ENCODE measurements at regions not wholly inside any gene's neighbourhood (a gene's known extent, or its start where the extent isn't known, plus 50 kb on each side); places are given as distances from the start of the nearest gene placed in this dataset.

DNA sequence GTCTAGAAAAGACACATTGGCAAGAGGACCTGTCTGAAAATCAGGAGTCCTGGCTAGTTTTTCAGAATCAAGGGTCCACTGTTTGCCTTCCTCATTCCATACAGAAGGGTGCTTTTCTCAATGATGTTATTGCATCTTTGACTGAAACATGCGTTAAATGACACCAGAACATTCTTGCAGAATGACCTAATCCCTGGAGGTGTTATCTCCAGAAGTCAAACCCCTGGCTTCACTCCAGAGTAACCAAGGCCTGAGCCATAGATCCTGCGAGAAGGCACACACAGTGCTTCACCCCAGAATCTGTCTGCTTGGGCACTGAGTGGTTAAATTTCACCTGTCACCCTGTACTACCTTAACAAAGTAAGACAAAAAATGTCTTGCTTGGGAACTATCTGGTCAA is 1055.2 kb upstream of the FANCL start:
- Histone ChIP-seq H3K79me2 (ENCODE audit: control insufficient read depth in 1 of 2, insufficient read depth in 2 of 2, low read length in 2 of 2) (no peaks in the 10 kb centered on the region), H3K4me2 (ENCODE audit: insufficient read depth in 1 of 2, low read depth in 2 of 2, low read length in 2 of 2) (no peak overlapping the region), H3K14ac (ENCODE audit: insufficient read length) (no peak overlapping the region), H3K56ac (replicated peaks; ENCODE audit: insufficient read length, low read depth, low read length) (no peak overlapping the region), H3K4me3 (ENCODE audit: extremely low read depth in 1 of 4, insufficient read depth in 2 of 4, low read depth in 3 of 4, low read length in 4 of 4) (no peak overlapping the region), H4K5ac (ENCODE audit: insufficient read length, low read depth, low read length) (no peak overlapping the region), H2AK5ac (ENCODE audit: low read depth, low read length) (no peak overlapping the region), H4K20me1 (replicated peaks in 1 of 2; ENCODE audit: control insufficient read depth in 1 of 2, insufficient read depth in 2 of 2, low read length in 2 of 2) (no peaks in the 10 kb centered on the region), H3K4ac (replicated peaks; ENCODE audit: insufficient read length, low read depth, low read length) (no peak overlapping the region), H3K4me1 (replicated peaks in 1 of 4; ENCODE audit: control insufficient read depth in 3 of 4, insufficient read depth in 4 of 4, low read length in 3 of 4) (peaks cover 0 to 2% (median 0%) of the 10 kb centered on the region in 4 experiments; a peak in 2 of 7 replicates), H2BK5ac (ENCODE audit: low read depth, low read length) (no peak overlapping the region), H3K18ac (ENCODE audit: extremely low read depth, low read length) (no peak overlapping the region), H3K9ac (replicated peaks in 1 of 4; ENCODE audit: extremely low read depth in 1 of 4, low read depth in 3 of 4, low read length in 3 of 4) (no peak overlapping the region), H3K79me1 (ENCODE audit: low read depth, low read length) (no peaks in the 10 kb centered on the region), H3K9me3 (ENCODE audit: insufficient read depth in 2 of 2, low read depth in 1 of 2, low read length in 1 of 2) (no peaks in the 10 kb centered on the region), H3K23me2 (ENCODE audit: low read depth, low read length) (no peaks in the 10 kb centered on the region), H2BK20ac (ENCODE audit: low read length) (no peak overlapping the region), H2BK12ac (ENCODE audit: low read depth, low read length) (no peak overlapping the region), H2AFZ (ENCODE audit: low read length) (no peak overlapping the region), H4K91ac (replicated peaks; ENCODE audit: insufficient read length, low read length) (no peak overlapping the region), H2BK15ac (ENCODE audit: low read length) (no peak overlapping the region), H3K27me3 (replicated peaks in 1 of 4; ENCODE audit: control insufficient read depth in 3 of 4, extremely low read depth in 1 of 4, insufficient read depth in 3 of 4, low read length in 3 of 4) (no peaks in the 10 kb centered on the region), H3K23ac (ENCODE audit: insufficient read length) (no peak overlapping the region), H4K8ac (ENCODE audit: extremely low read depth, insufficient read depth, low read length) (no peak overlapping the region), H3K36me3 (ENCODE audit: control insufficient read depth in 2 of 4, insufficient read depth in 4 of 4, low read length in 3 of 4) (no peaks in the 10 kb centered on the region), H2BK120ac (replicated peaks; ENCODE audit: low read depth, low read length) (no peak overlapping the region), H3K27ac (ENCODE audit: low read depth, low read length) (no peak overlapping the region)
- 87% methylated on average over 2 of the region's 2 CpGs; no CpG with 5 or more reads in 1 of the 2 experiments for WGBS, 2 experiments (ENCODE audit: extremely low coverage in 1 of 2, insufficient coverage in 1 of 2, insufficient read length in 1 of 2, insufficient replicate concordance in 2 of 2, low coverage in 1 of 2, low lambda C conversion rate in 2 of 2, missing lambda C conversion rate in 1 of 2)
- CTCF ChIA-PET (ENCODE audit: partially characterized antibody), result no interaction called here
- FAIRE-seq (no peak), DNase-seq (ENCODE audit: low read depth in 1 of 2, low spot score in 2 of 2) (no peak)
- POLR2A ChIA-PET (ENCODE audit: partially characterized antibody), result no interaction called here
- TF ChIP-seq MAFK (IDR thresholded peaks at IDR 0.05; ENCODE audit: low read depth, low read length), result no peak
- TF ChIP-seq, protein P1, sequence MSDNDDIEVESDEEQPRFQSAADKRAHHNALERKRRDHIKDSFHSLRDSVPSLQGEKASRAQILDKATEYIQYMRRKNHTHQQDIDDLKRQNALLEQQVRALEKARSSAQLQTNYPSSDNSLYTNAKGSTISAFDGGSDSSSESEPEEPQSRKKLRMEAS (IDR thresholded peaks at IDR 0.05), result no peak
- TF ChIP-seq KDM5A (IDR thresholded peaks at IDR 0.05; ENCODE audit: low read length), result no peak
- TF ChIP-seq SP2 (IDR thresholded peaks at IDR 0.05; ENCODE audit: low read length), result no peak
- no peak for TF ChIP-seq SP1 (IDR thresholded peaks at IDR 0.05; ENCODE audit: low read depth, low read length)
- TF ChIP-seq BACH1 (IDR thresholded peaks at IDR 0.05; ENCODE audit: low read length), result no peak
- no peak for TF ChIP-seq RBBP5 (IDR thresholded peaks at IDR 0.05; ENCODE audit: borderline replicate concordance, low read depth, low read length)
- TF ChIP-seq CREB1 (IDR thresholded peaks at IDR 0.05), result no peak
- no peak for TF ChIP-seq CHD2 (IDR thresholded peaks at IDR 0.05; ENCODE audit: low read length)
- TF ChIP-seq SIN3A (conservative IDR thresholded peaks at IDR 0.05 in 1 of 2, IDR thresholded peaks at IDR 0.05 in 1 of 2; ENCODE audit: low read depth in 1 of 2, low read length in 2 of 2), result no peak
- TF ChIP-seq CHD1 (IDR thresholded peaks at IDR 0.05; ENCODE audit: low read depth, low read length), result no peak
- TF ChIP-seq, protein P2, sequence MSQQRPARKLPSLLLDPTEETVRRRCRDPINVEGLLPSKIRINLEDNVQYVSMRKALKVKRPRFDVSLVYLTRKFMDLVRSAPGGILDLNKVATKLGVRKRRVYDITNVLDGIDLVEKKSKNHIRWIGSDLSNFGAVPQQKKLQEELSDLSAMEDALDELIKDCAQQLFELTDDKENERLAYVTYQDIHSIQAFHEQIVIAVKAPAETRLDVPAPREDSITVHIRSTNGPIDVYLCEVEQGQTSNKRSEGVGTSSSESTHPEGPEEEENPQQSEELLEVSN (IDR thresholded peaks at IDR 0.05), result no peak
- no peak for TF ChIP-seq BCL11A (IDR thresholded peaks at IDR 0.05; ENCODE audit: low read depth in 2 of 2, low read length in 2 of 2)
- no peak for TF ChIP-seq EP300 (IDR thresholded peaks at IDR 0.05; ENCODE audit: borderline replicate concordance in 1 of 2, low read depth in 2 of 2, low read length in 2 of 2)
- TF ChIP-seq JUND (IDR thresholded peaks at IDR 0.05; ENCODE audit: low read length), result no peak
- TF ChIP-seq POU5F1 (IDR thresholded peaks at IDR 0.05; ENCODE audit: low read depth, low read length), result no peak
